ENCODE measurements at regions not wholly inside any gene's neighbourhood (a gene's known extent, or its start where the extent isn't known, plus 50 kb on each side); places are given as distances from the start of the nearest gene placed in this dataset.

GRCh38 chr21:43331962-43332828, 94.7 kb downstream of the SIK1 start:
- no peak for DNase-seq

GRCh38 chr21:43331111-43331961, 95.6 kb downstream of the SIK1 start:
- no peak for DNase-seq

- no peak for DNase-seq
Observed at GRCh38 chr21:43330306-43330881, 96.5 kb downstream of the SIK1 start.

GRCh38 chr21:43329711-43330269, 97.1 kb downstream of the SIK1 start:
- DNase-seq = no peak

GRCh38 chr21:43328958-43329691, 97.8 kb downstream of the SIK1 start:
- no peak for DNase-seq

- DNase-seq = no peak
Observed at GRCh38 chr21:43328185-43328957, 98.6 kb downstream of the SIK1 start.

GRCh38 chr21:43325968-43326715, 100.8 kb downstream of the SIK1 start:
- DNase-seq = no peak

- no peak for DNase-seq
Observed at GRCh38 chr21:43325036-43325435, 101.9 kb downstream of the SIK1 start.

- DNase-seq = no peak
Observed at GRCh38 chr21:43324596-43324995, 102.3 kb downstream of the SIK1 start.

GRCh38 chr21:43323244-43324005, 103.5 kb downstream of the SIK1 start:
- DNase-seq = no peak

GRCh38 chr21:43322805-43323204, 104.1 kb downstream of the SIK1 start:
- no peak for DNase-seq

- DNase-seq = no peak
Observed at GRCh38 chr21:43322311-43322710, 104.6 kb downstream of the SIK1 start.

- DNase-seq = no peak
Observed at GRCh38 chr21:43321611-43322010, 105.3 kb downstream of the SIK1 start.

GRCh38 chr21:43321111-43321510, 105.8 kb downstream of the SIK1 start:
- DNase-seq = no peak

- no peak for DNase-seq
Observed at GRCh38 chr21:43320526-43320925, 106.4 kb downstream of the SIK1 start.

- no peak for DNase-seq
Observed at GRCh38 chr21:43318841-43319781, 107.8 kb downstream of the SIK1 start.

GRCh38 chr21:43318368-43318767, 108.6 kb downstream of the SIK1 start:
- no peak for DNase-seq

GRCh38 chr21:43317959-43318358, 109.0 kb downstream of the SIK1 start:
- no peak for DNase-seq

- no peak for DNase-seq
Observed at GRCh38 chr21:43317254-43317748, 109.6 kb downstream of the SIK1 start.
